H1 (cell line): ENCODE measurements at regions not wholly inside any gene's neighbourhood (a gene's known extent, or its start where the extent isn't known, plus 50 kb on each side); places are given as distances from the start of the nearest gene placed in this dataset.

Experiments used
- CTCF ChIA-PET: fragments of 300-600 bp; sonication (Branson Sonifier 250); formaldehyde crosslinking; loops from one replicate; lab custom pipeline; 2021; ENCODE audit not compliant: partially characterized antibody; lab: Charles Lee
- POLR2A ChIA-PET: fragments of 300-600 bp; sonication (Branson Sonifier 250); formaldehyde crosslinking; loops from one replicate; lab custom pipeline; 2021; ENCODE audit warnings: inconsistent platforms; ENCODE audit not compliant: partially characterized antibody; lab: Charles Lee
- DNase-seq, 2 experiments: peaks; one replicate each; pipeline versions ENCODE4 v3.0.0 to v3.0.0-alpha.2; 2010 to 2022; ENCODE audit warnings: low spot score in 2 of 2, low read depth in 1 of 2, mixed read lengths in 1 of 2
- FAIRE-seq: peaks from 2 replicates; lab custom pipeline; 2011; peaks lifted over from hg19 to GRCh38; lab: Jason Lieb, UNC
- H2AFZ ChIP-seq: 2 replicates; pipeline ENCODE4 v1.8.1; 2012; ENCODE audit warnings: low read length, inconsistent platforms
- H2AK5ac ChIP-seq: 2 replicates; pipeline ENCODE4 v1.6.1; 2013; ENCODE audit warnings: low read depth, low read length
- H2BK120ac ChIP-seq: replicated peaks from 2 replicates; pipeline ENCODE3; 2013; ENCODE audit warnings: low read depth, low read length, inconsistent platforms
- H2BK12ac ChIP-seq: 2 replicates; pipeline ENCODE4 v1.6.1; 2013; ENCODE audit warnings: low read depth, low read length
- H2BK15ac ChIP-seq: 2 replicates; pipeline ENCODE4 v1.6.1; 2013; ENCODE audit warnings: low read length
- H2BK20ac ChIP-seq: 2 replicates; pipeline ENCODE4 v1.6.1; 2013; ENCODE audit warnings: low read length
- H2BK5ac ChIP-seq: 2 replicates; pipeline ENCODE4 v1.6.1; 2013; ENCODE audit warnings: low read depth, low read length
- H3K14ac ChIP-seq: 2 replicates; pipeline ENCODE4 v1.6.1; 2013; ENCODE audit warnings: inconsistent platforms; ENCODE audit not compliant: insufficient read length
- H3K18ac ChIP-seq: 2 replicates; pipeline ENCODE4 v1.6.1; 2013; ENCODE audit warnings: low read length; ENCODE audit errors: extremely low read depth
- H3K23ac ChIP-seq: 2 replicates; pipeline ENCODE4 v1.6.1; 2013; ENCODE audit warnings: inconsistent platforms; ENCODE audit not compliant: insufficient read length
- H3K23me2 ChIP-seq: 2 replicates; pipeline ENCODE4 v1.6.1; 2013; ENCODE audit warnings: low read depth, low read length
- H3K27ac ChIP-seq: 2 replicates; pipeline ENCODE4 v1.6.1; 2011; ENCODE audit warnings: low read depth, low read length, inconsistent platforms
- H3K27me3 ChIP-seq, 4 experiments: replicated peaks in 1 of 4; 1 replicate in 1 of 4; 2 replicates in 3 of 4; pipeline versions ENCODE4 v1.6.1 to v1.8.1; 2011 to 2013; ENCODE audit warnings: low read length in 3 of 4, mild to moderate bottlenecking in 3 of 4, inconsistent platforms in 2 of 4, mixed read lengths in 2 of 4, moderate library complexity in 1 of 4; ENCODE audit not compliant: control insufficient read depth in 3 of 4, insufficient read depth in 3 of 4; ENCODE audit errors: extremely low read depth in 1 of 4
- H3K36me3 ChIP-seq, 4 experiments: 2 replicates each; pipeline versions ENCODE4 v1.6.1 to v1.8.1; 2011 to 2013; ENCODE audit warnings: mild to moderate bottlenecking in 4 of 4, low read length in 3 of 4, moderate library complexity in 2 of 4, control low read depth in 1 of 4, inconsistent platforms in 1 of 4; ENCODE audit not compliant: insufficient read depth in 4 of 4, control insufficient read depth in 2 of 4
- H3K4ac ChIP-seq: replicated peaks from 2 replicates; pipeline ENCODE3; 2013; ENCODE audit warnings: low read length, low read depth, mixed read lengths, inconsistent platforms; ENCODE audit not compliant: insufficient read length
- H3K4me1 ChIP-seq, 4 experiments: replicated peaks in 1 of 4; 1 replicate in 1 of 4; 2 replicates in 3 of 4; pipeline versions ENCODE4 v1.6.1 to v1.8.1; 2011 to 2013; ENCODE audit warnings: low read length in 3 of 4, inconsistent platforms in 2 of 4, mixed read lengths in 1 of 4; ENCODE audit not compliant: insufficient read depth in 4 of 4, control insufficient read depth in 3 of 4
- H3K4me2 ChIP-seq, 2 experiments: 2 replicates each; pipeline versions ENCODE4 v1.6.1 to v1.8.1; 2011 to 2013; ENCODE audit warnings: low read depth in 2 of 2, low read length in 2 of 2, control low read depth in 1 of 2, inconsistent platforms in 1 of 2, mild to moderate bottlenecking in 1 of 2; ENCODE audit not compliant: insufficient read depth in 1 of 2
- H3K4me3 ChIP-seq, 4 experiments: fragments of 200-600, 300-600 bp in 1 of 4; sonication (generic), shearing (Covaris generic), sonication (Bioruptor Twin) in 1 of 4; 2 replicates each; pipeline versions ENCODE4 v1.5.1 to v1.8.1; 2011 to 2016; ENCODE audit warnings: low read length in 4 of 4, low read depth in 3 of 4, control low read depth in 2 of 4, inconsistent platforms in 2 of 4, mild to moderate bottlenecking in 2 of 4, mixed read lengths in 1 of 4, moderate library complexity in 1 of 4; ENCODE audit not compliant: insufficient read depth in 2 of 4; ENCODE audit errors: extremely low read depth in 1 of 4
- H3K56ac ChIP-seq: replicated peaks from 2 replicates; pipeline ENCODE3; 2013; ENCODE audit warnings: low read depth, mild to moderate bottlenecking, mixed read lengths, low read length, inconsistent platforms; ENCODE audit not compliant: insufficient read length
- H3K79me1 ChIP-seq: 2 replicates; pipeline ENCODE4 v1.6.1; 2013; ENCODE audit warnings: low read depth, low read length, control low read depth
- H3K79me2 ChIP-seq, 2 experiments: 2 replicates each; pipeline versions ENCODE4 v1.6.1 to v1.8.1; 2012 to 2013; ENCODE audit warnings: low read length in 2 of 2, mild to moderate bottlenecking in 2 of 2, inconsistent platforms in 1 of 2; ENCODE audit not compliant: insufficient read depth in 2 of 2, control insufficient read depth in 1 of 2
- H3K9ac ChIP-seq, 4 experiments: replicated peaks in 1 of 4; 1 replicate in 1 of 4; 2 replicates in 3 of 4; pipeline versions ENCODE4 v1.6.1 to v1.8.1; 2011 to 2013; ENCODE audit warnings: low read depth in 3 of 4, low read length in 3 of 4, control low read depth in 2 of 4, mild to moderate bottlenecking in 2 of 4, moderate library complexity in 2 of 4, inconsistent platforms in 1 of 4; ENCODE audit errors: extremely low read depth in 1 of 4
- H3K9me3 ChIP-seq, 2 experiments: 2 replicates each; pipeline versions ENCODE4 v1.6.1 to v1.8.1; 2012 to 2013; ENCODE audit warnings: mild to moderate bottlenecking in 2 of 2, moderate library complexity in 2 of 2, control low read depth in 1 of 2, inconsistent platforms in 1 of 2, low read depth in 1 of 2, low read length in 1 of 2, mixed read lengths in 1 of 2; ENCODE audit not compliant: insufficient read depth in 2 of 2
- H4K20me1 ChIP-seq, 2 experiments: replicated peaks in 1 of 2; 2 replicates each; pipeline versions ENCODE3 to v1.8.1; 2011 to 2013; ENCODE audit warnings: inconsistent platforms in 2 of 2, low read length in 2 of 2, mild to moderate bottlenecking in 1 of 2; ENCODE audit not compliant: insufficient read depth in 2 of 2, control insufficient read depth in 1 of 2
- H4K5ac ChIP-seq: 2 replicates; pipeline ENCODE4 v1.6.1; 2013; ENCODE audit warnings: low read length, low read depth, mixed read lengths, inconsistent platforms; ENCODE audit not compliant: insufficient read length
- H4K8ac ChIP-seq: 2 replicates; pipeline ENCODE4 v1.8.0; 2013; ENCODE audit warnings: mild to moderate bottlenecking, moderate library complexity, low read length, inconsistent platforms; ENCODE audit not compliant: insufficient read depth; ENCODE audit errors: extremely low read depth
- H4K91ac ChIP-seq: replicated peaks from 2 replicates; pipeline ENCODE3; 2013; ENCODE audit warnings: low read length, mixed read lengths, inconsistent platforms; ENCODE audit not compliant: insufficient read length
- BACH1 ChIP-seq: IDR thresholded peaks from 2 replicates; pipeline ENCODE4 v1.6.1; 2012; ENCODE audit warnings: low read length, improper control_type of control experiment
- MAFK ChIP-seq: IDR thresholded peaks from 2 replicates; pipeline ENCODE4 v1.6.1; 2012; ENCODE audit warnings: low read depth, mild to moderate bottlenecking, improper control_type of control experiment, low read length
- NRF1 ChIP-seq: IDR thresholded peaks from 2 replicates; pipeline ENCODE4 v1.6.1; 2011; ENCODE audit warnings: mild to moderate bottlenecking, low read depth, low read length, improper control_type of control experiment
- WGBS, 2 experiments: shearing (Covaris generic) in 1 of 2; methylation state at CpG; one replicate each; pipeline versions ENCODE4 v1.1.6 to v1.1.7; 2013 to 2015; ENCODE audit warnings: low lambda C conversion rate in 2 of 2, mixed read lengths in 2 of 2, inconsistent platforms in 1 of 2, low coverage in 1 of 2, missing lambda C conversion rate in 1 of 2; ENCODE audit not compliant: insufficient replicate concordance in 2 of 2, insufficient coverage in 1 of 2, insufficient read length in 1 of 2; ENCODE audit errors: extremely low coverage in 1 of 2, missing lambda C conversion rate in 1 of 2; 5-methylcytosine and 5-hydroxymethylcytosine counted together

DNA sequence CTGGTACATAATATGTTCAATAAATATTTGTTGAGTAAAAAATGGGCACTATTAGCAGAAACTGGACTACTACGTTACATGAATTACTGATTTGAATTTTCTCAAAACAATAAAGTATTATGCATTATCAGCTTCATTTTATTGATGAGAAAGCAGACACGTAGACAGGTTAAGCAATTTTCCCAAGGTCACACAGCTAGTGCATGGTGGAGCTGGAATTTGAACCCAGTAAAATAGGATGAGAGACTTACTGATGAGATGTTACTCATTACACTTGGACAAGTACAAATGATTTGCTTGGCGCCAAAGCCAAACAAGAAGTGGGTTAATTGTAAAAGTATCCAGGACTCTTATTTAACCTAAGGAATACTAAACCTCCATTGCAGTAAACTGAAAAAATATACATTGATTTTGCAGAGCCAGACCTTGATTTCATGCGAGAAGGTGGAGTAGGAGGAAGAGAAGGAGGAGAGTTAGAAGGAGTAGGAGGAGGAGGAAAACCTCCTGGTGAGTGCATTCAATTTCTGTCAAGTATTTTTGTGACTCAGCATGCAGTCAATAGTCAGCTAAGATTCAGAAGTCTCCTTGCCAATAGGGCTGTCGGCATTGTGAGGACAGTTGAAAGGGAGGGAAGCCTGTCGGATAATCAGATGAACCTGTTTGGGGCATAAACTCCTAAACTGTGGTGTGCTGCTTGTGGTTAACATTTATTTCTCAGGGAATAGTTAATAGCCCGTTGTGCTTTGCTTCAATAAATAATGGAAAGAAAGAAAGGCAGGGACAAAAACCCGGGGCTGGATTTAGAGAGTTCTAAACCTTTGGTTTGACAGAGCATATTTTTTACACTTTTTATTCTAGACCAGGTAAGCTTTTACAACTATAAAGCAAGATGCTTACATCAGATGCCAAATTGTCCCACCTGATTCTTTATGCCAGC, 77.0 kb upstream of the TACR1 start:
- Histone ChIP-seq H2AK5ac (no peak overlapping the region), H3K4me1 (peaks cover 0 to 12% (median 3%) of the 10 kb centered on the region in 4 experiments; a peak in 3 of 7 replicates), H4K8ac (no peak overlapping the region), H3K4me3 (no peak overlapping the region), H4K91ac (no peak overlapping the region), H4K5ac (no peak overlapping the region), H4K20me1 (no peaks in the 10 kb centered on the region), H3K23ac (no peak overlapping the region), H2BK5ac (no peak overlapping the region), H3K27ac (no peak overlapping the region), H3K36me3 (no peaks in the 10 kb centered on the region), H3K9ac (no peak overlapping the region), H3K18ac (0 out of 2 replicates have a peak overlapping the region, but pooled peaks have one; percentile 48), H3K27me3 (no peaks in the 10 kb centered on the region), H3K14ac (no peak overlapping the region), H3K79me1 (no peaks in the 10 kb centered on the region), H3K79me2 (no peaks in the 10 kb centered on the region), H2BK120ac (no peak overlapping the region), H2AFZ (peak overlapping the region; percentile 74; the same call in 1 of the 2 replicates), H3K4me2 (peak overlapping the region; percentile 48 to 60; a peak in 3 of 4 replicates), H2BK12ac (no peak overlapping the region), H3K23me2 (no peaks in the 10 kb centered on the region; the same call in 1 of the 2 replicates), H2BK15ac (no peak overlapping the region), H3K56ac (no peak overlapping the region), H3K4ac (no peak overlapping the region), H3K9me3 (no peaks in the 10 kb centered on the region), H2BK20ac (no peak overlapping the region)
- CTCF ChIA-PET, result interaction anchor here (0.7 to 1.9 kb wide), 8 partner anchors 14 to 337 kb away, joined by 3 to 9 read pairs (median 3); no protein-coding TSS in a partner anchor
- no peak for TF ChIP-seq NRF1
- peak; percentile 24; the same call in 1 of the 2 replicates for TF ChIP-seq MAFK
- TF ChIP-seq BACH1, result peak; percentile 57
- FAIRE-seq, result peak; percentile 13
- POLR2A ChIA-PET, result no interaction called here
- DNase-seq, result peak in 1 of 2 experiments; percentile 2
- 57% methylated on average over 8 of the region's 8 CpGs; no CpG with 5 or more reads in 1 of the 2 experiments for WGBS, 2 experiments
